ACC112 (cell line): ENCODE measurements at regions not wholly inside any gene's neighbourhood (a gene's known extent, or its start where the extent isn't known, plus 50 kb on each side); places are given as distances from the start of the nearest gene placed in this dataset.
"Not testable (repeated sequence)": the region's sequence is repeated elsewhere in the genome, so short reads cannot be mapped to it uniquely, and the experiment has no call there.

Experiments used
- H2AFZ ChIP-seq: fragments of 200-600 bp; sonication (generic); one replicate; pipeline ENCODE4 v1.6.0; 2017; ENCODE audit warnings: antibody characterized with exemption, low read length; ENCODE audit not compliant: unreplicated experiment
- H3K27ac ChIP-seq: fragments of 200-600 bp; sonication (generic); 2 replicates; pipeline ENCODE4 v1.5.1; 2014; ENCODE audit warnings: low read depth, mild to moderate bottlenecking, antibody characterized with exemption, low read length, moderate library complexity
- H3K27me3 ChIP-seq: fragments of 200-600 bp; sonication (generic); 2 replicates; pipeline ENCODE4 v1.6.1; 2014; ENCODE audit warnings: mild to moderate bottlenecking, antibody characterized with exemption, low read length, moderate library complexity, mixed read lengths; ENCODE audit not compliant: insufficient read depth
- H3K36me3 ChIP-seq: fragments of 200-600 bp; sonication (generic); 2 replicates; pipeline ENCODE4 v1.6.1; 2016; ENCODE audit warnings: mild to moderate bottlenecking, antibody characterized with exemption, low read length, moderate library complexity, mixed read lengths; ENCODE audit not compliant: insufficient read depth
- H3K4me1 ChIP-seq: fragments of 200-600 bp; sonication (generic); one replicate; pipeline ENCODE4 v1.6.1; 2016; ENCODE audit warnings: low read length, mixed read lengths; ENCODE audit not compliant: insufficient read depth, unreplicated experiment, control insufficient read depth
- H3K4me3 ChIP-seq: fragments of 200-600 bp; sonication (generic); 2 replicates; pipeline ENCODE4 v1.5.1; 2014; ENCODE audit warnings: mild to moderate bottlenecking, low read depth, low read length
- H3K79me2 ChIP-seq: fragments of 200-600 bp; sonication (generic); one replicate; pipeline ENCODE4 v1.6.0; 2016; ENCODE audit warnings: low read length; ENCODE audit not compliant: control insufficient read depth, unreplicated experiment, insufficient read depth

DNA sequence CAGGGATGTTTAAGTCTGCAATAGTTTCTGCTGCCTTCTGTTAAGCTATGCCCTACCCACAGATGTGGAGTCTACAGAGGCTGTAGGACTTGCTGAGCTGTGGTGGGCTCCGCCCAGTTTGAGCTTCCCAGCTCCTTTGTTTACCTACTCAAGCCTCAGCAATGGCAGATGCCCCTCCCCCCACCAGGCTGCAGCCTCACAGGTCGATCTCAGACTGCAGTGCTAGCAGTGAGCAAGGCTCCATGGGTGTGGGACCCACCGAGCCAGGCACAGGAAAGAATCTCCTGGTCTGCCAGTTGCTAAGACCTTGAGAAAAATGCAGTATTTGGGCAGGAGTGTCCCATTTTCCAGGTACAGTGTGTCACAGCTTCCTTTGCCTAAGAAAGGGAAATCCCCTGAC is 435.2 kb upstream of the TOM1L1 start:
- not testable (repeated sequence) for H3K27me3 ChIP-seq, H3K4me1 ChIP-seq, H3K79me2 ChIP-seq

DNA sequence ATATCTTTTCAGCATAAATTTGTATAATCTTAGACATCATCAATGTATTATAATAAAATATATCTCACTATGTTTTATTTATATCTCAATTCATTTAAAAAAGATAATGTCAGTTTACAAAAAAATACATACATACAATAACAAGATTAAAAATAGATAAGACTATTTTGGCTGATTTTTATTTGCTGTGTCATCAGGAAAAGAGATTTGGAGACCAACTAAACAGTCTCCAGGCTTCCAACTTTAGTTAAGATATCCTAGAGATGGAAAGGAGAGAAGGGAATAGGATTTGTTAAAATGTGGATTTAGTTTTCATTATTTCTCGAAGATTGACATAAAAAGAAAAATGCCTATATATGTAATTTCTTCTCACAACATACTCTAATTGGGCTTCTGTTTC is 433.8 kb upstream of the TOM1L1 start:
- H3K79me2 ChIP-seq, result no peaks in the 10 kb centered on the region
- no peak overlapping the region for H2AFZ ChIP-seq
- H3K4me3 ChIP-seq, result no peak overlapping the region
- no peaks in the 10 kb centered on the region for H3K36me3 ChIP-seq
- H3K27me3 ChIP-seq, result no peaks in the 10 kb centered on the region
- no peaks in the 10 kb centered on the region for H3K4me1 ChIP-seq
- no peak overlapping the region for H3K27ac ChIP-seq

More for the DNA sequence above, 435.2 kb upstream of the TOM1L1 start:
- not testable (repeated sequence) for H3K27ac ChIP-seq, H3K36me3 ChIP-seq, H3K4me3 ChIP-seq, H2AFZ ChIP-seq

DNA sequence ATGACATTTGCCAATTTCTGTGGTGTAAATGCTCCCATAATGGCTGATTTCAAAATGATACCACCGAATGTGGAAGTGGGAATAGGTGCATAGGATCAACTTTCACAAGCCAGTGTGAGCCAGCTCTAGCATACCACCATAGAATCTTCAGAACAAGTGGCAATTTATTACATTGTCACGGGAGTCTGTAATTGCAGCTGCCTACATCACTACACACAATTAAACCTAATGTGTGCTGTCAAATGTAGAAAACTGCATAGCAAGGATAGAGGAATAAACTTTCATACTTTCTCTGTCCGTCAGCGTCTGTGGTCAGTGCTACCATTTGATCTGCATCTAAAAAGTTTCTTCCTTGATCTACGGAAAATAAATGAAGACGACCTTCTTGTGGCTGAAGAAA is 417.8 kb upstream of the TOM1L1 start:
- Histone ChIP-seq H3K27ac (no peak overlapping the region), H3K4me3 (no peak overlapping the region), H3K27me3 (no peaks in the 10 kb centered on the region), H3K79me2 (no peaks in the 10 kb centered on the region), H3K36me3 (no peaks in the 10 kb centered on the region), H2AFZ (no peak overlapping the region), H3K4me1 (no peaks in the 10 kb centered on the region)

DNA sequence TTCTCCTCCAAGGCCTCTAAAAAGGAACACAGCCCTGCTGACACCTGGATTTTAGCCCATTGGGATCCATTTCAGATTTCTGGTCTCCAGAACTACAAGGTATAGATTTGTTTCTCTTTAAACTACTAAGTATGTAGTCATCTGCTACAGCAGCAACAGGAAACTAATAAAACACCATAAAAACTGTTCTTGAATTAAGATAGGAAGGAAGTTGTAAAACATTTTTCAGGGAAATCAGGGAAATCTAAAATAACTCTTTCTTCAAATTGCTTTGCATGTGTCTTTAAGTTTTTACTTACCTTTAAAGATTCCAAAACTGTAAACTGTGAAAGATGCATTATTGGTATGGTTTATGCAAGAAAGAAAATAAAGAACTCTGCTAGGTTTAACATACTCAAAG is 407.0 kb upstream of the TOM1L1 start:
- no peaks in the 10 kb centered on the region for H3K79me2 ChIP-seq
- no peaks in the 10 kb centered on the region for H3K36me3 ChIP-seq
- H2AFZ ChIP-seq, result no peak overlapping the region
- no peaks in the 10 kb centered on the region for H3K4me1 ChIP-seq
- no peak overlapping the region for H3K27ac ChIP-seq
- no peak overlapping the region for H3K4me3 ChIP-seq
- no peaks in the 10 kb centered on the region for H3K27me3 ChIP-seq

DNA sequence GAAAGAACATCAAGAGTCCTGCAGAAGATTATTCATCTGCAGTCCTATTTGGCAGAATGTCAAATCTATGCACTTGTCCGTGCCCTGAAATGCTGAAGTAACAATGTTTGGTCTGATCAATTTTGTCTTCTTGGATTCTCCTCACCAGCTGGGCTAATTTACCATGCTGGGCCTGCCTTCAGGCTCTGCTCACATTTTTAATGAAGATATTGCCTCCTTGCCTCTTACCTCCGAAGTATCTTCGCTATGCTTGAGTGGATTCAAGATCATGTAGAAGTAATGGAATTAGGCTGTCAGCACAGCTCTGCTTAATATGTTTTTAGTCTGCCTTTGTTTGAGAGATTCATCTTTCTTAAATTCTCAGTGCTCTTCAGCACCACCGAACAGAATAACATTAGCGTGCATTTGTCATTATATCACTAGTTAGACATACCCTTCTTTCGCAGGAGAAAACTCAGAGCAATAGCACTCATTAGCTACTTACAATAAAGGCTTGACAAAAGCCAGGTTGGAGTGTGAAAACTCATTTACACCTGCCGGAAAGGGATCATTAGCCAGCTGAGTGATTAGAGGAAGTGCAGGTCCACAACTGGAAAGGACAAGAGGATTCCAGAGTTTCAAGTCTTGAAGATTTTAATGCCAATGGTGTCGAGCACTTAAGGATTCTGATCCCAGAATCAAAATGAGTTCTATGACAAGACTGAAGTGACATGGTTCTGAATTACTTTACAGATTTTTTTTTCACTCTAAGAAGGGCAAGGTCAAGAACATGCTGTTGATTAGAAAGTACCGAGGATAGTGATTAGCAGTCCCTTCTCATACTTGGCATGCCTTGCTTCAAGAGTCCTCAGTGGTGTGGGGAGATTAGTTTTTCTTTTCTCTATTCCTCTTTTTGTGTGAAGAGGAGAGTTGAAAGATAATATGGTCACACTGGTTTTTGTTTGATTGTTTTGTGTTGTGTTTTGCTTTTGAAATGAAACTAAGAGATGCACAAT is 405.6 kb upstream of the TOM1L1 start:
- no peaks in the 10 kb centered on the region for H3K36me3 ChIP-seq
- no peak overlapping the region for H3K27ac ChIP-seq
- H3K27me3 ChIP-seq, result no peaks in the 10 kb centered on the region
- H3K79me2 ChIP-seq, result no peaks in the 10 kb centered on the region
- H2AFZ ChIP-seq, result no peak overlapping the region
- H3K4me3 ChIP-seq, result no peak overlapping the region
- no peaks in the 10 kb centered on the region for H3K4me1 ChIP-seq

DNA sequence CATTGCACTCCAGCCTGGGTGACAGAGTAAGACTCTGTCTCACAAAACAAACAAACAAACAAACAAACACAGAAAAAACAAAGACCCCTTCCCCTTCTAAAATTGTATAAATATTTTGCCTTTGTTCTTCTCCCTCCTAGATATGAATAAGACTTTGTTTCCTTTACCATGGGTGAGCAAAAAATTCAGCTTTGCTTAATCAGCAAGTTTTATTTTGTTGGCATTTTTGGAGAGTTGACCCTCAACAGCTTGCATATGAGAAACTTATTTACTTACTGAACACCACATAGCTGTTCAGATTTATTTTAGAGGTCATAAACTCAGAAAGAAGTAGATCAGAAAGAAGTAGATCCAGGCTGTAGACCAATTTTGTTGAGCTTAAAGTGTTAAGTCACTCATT is 395.2 kb upstream of the TOM1L1 start:
- no peak overlapping the region for H2AFZ ChIP-seq

DNA sequence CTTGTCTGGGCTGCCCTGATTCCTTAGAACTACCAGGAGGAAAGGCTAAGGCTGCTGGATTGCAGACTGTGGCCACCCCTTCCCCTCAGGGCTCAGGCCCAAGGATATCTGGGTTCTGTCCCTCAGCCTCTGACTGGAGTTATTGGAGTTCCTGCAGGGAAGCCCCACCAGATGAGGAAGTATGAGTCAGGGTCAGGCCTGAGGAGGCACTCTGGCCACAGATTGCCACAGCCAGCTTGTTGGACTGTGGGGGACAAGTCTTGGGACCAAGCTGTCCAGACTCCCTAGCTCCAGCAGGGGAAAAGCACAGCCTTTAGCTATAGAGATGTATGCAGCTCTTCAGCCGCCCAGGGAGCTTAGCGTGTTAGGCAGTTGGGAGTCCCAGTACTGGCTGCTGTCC is 381.9 kb upstream of the TOM1L1 start:
- Histone ChIP-seq H3K4me3 (no peak overlapping the region), H3K4me1 (no peaks in the 10 kb centered on the region), H3K27me3 (no peaks in the 10 kb centered on the region), H3K79me2 (no peaks in the 10 kb centered on the region), H3K36me3 (no peaks in the 10 kb centered on the region), H3K27ac (no peak overlapping the region), H2AFZ (no peak overlapping the region)

More for the DNA sequence above, 395.2 kb upstream of the TOM1L1 start:
- H3K27me3 ChIP-seq, result no peaks in the 10 kb centered on the region
- H3K4me3 ChIP-seq, result no peak overlapping the region
- no peak overlapping the region for H3K27ac ChIP-seq
- no peaks in the 10 kb centered on the region for H3K4me1 ChIP-seq
- no peaks in the 10 kb centered on the region for H3K79me2 ChIP-seq
- no peaks in the 10 kb centered on the region for H3K36me3 ChIP-seq

DNA sequence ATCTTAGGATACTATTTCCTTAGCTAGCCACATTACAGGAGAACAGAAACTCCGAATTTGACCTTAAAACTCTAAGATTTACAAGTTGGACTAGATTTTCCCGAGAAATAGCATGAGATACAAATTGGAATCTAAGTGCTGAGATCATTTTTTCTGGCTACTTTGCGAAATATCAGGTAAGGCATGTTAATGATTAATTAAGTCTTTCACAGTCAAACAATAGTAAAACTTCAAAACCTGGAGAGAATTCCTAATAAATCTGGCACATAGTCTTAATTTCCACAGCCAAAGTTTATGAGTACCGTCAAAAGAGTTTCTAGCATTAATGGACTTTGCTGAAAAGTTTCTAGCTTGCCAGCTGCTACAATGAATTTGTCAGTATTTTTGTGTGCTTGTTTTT is 379.5 kb upstream of the TOM1L1 start:
- Histone ChIP-seq H3K27ac (no peak overlapping the region), H3K36me3 (no peaks in the 10 kb centered on the region), H3K79me2 (no peaks in the 10 kb centered on the region), H3K4me3 (no peak overlapping the region), H3K4me1 (no peaks in the 10 kb centered on the region), H3K27me3 (no peaks in the 10 kb centered on the region), H2AFZ (no peak overlapping the region)

DNA sequence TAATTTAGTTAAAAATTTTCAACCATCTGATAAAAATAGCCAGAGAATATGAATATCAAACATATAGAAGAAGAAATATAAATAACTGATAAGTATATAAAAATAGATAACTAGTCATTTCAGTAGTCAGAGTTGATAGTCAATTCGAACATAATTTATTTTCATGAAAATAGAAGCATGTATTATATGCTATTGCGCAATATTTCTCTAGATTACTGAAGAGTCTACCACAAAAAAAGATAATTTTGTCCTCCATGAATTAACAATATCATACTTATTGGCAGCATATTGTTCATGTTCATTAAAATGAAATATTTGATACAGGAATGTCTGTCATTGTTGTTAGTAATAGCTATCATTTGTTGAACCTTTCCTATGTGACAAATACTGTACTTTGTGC is 376.2 kb upstream of the TOM1L1 start:
- Histone ChIP-seq H3K36me3 (no peaks in the 10 kb centered on the region), H3K4me3 (no peak overlapping the region), H3K27ac (no peak overlapping the region), H3K79me2 (no peaks in the 10 kb centered on the region), H3K4me1 (no peaks in the 10 kb centered on the region), H3K27me3 (no peaks in the 10 kb centered on the region), H2AFZ (no peak overlapping the region)

DNA sequence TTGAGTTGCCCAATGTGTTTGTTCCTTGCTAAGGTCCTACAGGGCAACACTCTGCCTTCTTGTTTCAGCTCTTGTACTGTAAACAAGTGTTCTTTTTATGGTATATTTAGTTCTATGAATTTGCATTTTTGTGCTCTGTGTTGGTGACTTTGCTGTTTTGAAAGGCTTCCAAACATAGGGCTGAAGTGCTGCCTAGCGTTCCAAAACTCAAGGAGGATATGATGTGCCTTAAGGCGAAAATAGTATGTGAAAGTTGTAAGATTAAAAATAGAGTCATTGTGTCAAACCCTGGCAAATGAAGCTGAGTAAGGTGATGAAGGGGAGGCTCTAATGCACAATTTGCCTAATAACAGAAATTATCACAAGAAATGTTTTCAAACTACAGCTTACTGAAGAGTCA is 372.7 kb upstream of the TOM1L1 start:
- no peak overlapping the region for H3K4me3 ChIP-seq

DNA sequence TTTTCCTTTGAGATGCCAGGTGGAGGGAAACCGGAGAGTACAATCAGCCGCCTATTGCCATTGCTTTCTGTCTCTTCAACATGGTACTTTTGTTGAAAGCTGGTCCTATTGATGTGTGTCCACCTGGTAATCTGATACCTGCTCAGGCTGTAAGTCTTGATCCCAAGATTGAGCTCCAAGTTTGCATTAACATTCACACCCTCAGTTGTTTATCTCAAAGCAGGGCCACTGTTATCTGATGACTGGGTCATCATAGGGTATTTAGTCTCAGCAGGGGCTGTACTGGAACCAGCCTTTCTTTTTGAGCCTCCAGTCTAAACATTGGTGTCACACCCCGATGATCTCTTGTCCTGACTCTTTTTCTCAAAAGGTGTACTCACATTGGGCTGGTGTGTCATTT is 370.3 kb upstream of the TOM1L1 start:
- H3K27me3 ChIP-seq, result no peaks in the 10 kb centered on the region
- no peaks in the 10 kb centered on the region for H3K36me3 ChIP-seq
- no peak overlapping the region for H3K27ac ChIP-seq
- H3K79me2 ChIP-seq, result no peaks in the 10 kb centered on the region
- H3K4me3 ChIP-seq, result no peak overlapping the region
- H2AFZ ChIP-seq, result no peak overlapping the region
- H3K4me1 ChIP-seq, result no peaks in the 10 kb centered on the region

More for the DNA sequence above, 372.7 kb upstream of the TOM1L1 start:
- H3K27ac ChIP-seq, result no peak overlapping the region
- H3K36me3 ChIP-seq, result no peaks in the 10 kb centered on the region
- H2AFZ ChIP-seq, result no peak overlapping the region
- no peaks in the 10 kb centered on the region for H3K79me2 ChIP-seq
- no peaks in the 10 kb centered on the region for H3K4me1 ChIP-seq
- H3K27me3 ChIP-seq, result no peaks in the 10 kb centered on the region
